Activated CD4-positive, alpha-beta T cell treated with anti-CD3 and anti-CD28 coated beads for 48 hours (primary cell): ENCODE measurements at regions not wholly inside any gene's neighbourhood (a gene's known extent, or its start where the extent isn't known, plus 50 kb on each side); places are given as distances from the start of the nearest gene placed in this dataset.
"Not testable (repeated sequence)": the region's sequence is repeated elsewhere in the genome, so short reads cannot be mapped to it uniquely, and the experiment has no call there.

Experiments used
- DNase-seq: peaks from one replicate; pipeline ENCODE4 v3.0.0-alpha.2; 2020

- no peak for DNase-seq
Observed at GRCh38 chr10:3331187-3331586, 158.6 kb upstream of the PITRM1 start.

DNA sequence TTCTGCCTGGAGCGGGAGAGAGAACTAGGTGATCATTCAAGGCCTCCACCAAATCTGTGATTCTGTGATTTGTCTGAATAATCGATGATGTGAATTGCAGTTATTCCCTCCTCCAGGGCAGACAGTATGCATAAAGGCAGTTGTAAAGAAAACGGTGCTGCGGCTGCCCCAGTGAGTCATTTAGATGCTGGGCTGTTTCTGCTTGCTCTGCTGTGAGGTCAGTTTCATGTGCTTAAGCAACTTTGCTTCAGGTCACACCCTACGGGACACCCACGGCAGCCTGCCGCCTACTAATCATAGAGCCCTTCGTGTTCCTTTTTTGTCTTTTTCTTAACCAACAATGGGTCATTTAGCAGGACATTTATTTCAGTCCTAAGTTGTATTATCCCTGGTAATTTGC lies 158.1 kb upstream of the PITRM1 start:
- DNase-seq, result peak; percentile 9

DNA sequence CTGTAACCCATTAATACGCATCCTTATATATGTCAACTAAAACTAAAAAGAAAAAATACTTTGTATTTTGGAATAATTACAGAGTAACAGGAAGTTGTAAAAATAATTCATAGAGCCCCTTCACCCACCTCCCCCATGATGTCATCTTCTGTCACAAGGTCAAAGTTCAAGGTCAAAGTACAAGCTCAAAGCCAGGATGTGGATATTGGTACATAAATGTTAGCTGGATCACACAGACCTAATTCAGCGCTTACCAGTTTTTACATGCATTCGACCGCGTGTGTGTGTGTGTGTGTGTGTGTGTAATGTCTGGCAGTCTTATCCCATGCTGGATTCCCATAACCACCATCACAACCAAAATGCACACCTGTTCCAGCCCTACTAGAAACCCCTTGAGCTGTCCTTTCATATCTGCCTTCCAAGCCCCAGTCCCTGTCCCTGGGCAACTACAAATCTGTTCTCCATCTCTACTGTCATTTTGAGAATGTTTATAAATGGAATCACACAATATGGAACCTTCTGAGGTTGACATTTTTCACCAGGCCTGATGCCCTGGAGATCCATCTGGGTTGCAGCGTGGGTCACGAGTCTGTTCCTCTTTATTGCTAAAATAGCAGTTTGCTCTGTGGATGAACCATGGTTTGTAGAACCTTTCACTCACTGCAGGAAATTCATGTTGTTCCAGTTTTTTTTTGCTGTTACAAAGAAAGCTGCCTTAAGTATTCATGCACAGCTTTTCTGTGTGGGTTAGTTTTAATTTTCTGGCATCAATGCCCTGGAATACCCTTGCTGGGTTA lies 153.6 kb upstream of the PITRM1 start:
- DNase-seq, result no peak

GRCh38 chr10:3324612-3325038 lies 152.0 kb upstream of the PITRM1 start:
- DNase-seq, result no peak

DNA sequence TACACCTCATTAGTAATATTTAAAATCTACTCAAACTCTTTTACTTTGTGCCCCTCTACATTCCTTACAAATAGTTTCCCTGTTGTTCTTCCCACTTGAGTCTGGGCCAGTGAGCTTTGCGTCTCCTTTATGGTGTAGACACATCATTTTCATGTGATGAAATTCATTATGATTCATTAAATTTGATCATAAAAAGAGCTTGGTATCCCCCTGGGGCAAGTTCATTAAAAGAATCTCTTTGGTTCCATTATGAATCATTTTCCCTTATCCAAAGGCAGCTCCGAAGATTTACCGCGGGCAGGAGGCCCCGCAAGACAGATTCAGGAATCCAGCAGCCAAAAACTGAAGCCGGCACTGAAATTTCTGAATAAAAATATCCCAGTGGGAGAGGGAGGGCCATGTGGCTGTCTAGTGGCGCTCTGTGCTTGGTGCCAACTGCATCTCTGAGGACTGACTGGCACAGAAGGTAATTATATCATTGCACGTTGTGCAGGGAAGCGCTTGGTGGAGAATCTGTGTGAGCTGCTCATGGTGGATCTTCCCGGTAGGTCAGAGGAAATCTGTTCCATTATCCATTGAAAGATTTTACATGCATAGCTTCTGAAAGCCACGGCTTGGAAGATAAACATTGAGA lies 151.4 kb upstream of the PITRM1 start:
- no peak for DNase-seq

DNA sequence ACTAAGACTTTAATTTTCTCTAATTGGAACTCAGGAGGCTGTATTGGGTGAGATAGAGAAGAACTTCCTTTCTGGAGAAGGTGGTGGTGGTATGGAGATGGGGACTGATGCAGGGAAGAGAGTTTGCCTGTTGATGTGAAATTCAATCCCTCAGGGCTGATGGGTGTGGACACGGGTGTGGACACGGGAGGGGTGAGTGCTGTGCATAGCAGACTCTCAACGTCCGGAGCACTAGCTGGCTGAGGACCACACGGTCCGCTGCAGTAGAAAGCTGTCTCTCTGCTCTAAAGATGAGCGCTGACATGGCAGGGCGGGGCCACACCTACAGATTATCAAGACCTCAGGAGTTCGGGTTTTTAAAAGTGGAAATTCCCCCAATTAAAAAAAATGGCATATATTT lies 148.5 kb upstream of the PITRM1 start:
- no peak for DNase-seq

- DNase-seq, result no peak
Observed at GRCh38 chr10:3319811-3320226, 147.2 kb upstream of the PITRM1 start.

DNA sequence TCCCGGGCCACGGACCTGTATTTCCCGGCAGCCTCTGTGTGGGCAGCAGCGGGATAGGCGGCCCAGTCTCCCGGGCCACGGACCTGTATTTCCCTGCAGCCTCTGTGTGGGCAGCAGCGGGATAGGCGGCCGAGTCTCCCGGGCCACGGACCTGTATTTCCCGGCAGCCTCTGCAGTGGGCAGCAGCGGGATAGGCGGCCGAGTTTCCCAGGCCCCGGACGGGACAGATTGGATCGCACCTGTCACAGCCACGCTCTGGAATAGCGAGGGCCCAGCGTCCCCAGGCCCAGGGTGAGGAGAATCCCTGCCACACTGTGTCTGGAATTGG lies 145.9 kb upstream of the PITRM1 start:
- DNase-seq, result not testable (repeated sequence)

DNA sequence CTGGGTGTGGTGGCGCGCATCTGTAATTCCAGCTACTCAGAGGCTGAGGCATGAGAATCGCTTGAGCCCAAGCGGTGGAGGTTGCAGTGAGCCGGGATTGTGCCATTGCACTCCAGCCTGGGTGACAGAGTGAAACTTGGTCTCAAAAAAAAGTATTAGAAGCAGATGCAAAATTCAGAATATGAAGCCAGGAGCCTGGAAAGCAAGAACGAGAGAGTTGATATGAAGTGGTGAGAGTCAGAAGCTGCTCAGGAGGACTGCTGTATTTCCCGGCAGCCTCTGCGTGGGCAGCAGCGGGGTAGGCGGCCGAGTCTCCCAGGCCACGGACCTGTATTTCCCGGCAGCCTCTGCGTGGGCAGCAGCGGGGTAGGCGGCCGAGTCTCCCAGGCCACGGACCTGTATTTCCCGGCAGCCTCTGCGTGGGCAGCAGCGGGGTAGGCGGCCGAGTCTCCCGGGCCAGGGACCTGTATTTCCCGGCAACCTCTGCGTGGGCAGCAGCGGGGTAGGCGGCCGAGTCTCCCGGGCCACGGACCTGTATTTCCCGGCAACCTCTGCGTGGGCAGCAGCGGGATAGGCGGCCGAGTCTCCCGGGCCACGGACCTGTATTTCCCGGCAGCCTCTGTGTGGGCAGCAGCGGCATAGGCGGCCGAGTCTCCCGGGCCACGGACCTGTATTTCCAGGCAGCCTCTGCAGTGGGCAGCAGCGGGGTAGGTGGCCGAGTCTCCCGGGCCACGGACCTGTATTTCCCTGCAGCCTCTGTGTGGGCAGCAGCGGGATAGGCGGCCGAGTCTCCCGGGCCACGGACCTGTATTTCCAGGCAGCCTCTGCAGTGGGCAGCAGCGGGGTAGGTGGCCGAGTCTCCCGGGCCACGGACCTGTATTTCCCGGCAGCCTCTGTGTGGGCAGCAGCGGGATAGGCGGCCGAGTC lies 145.2 kb upstream of the PITRM1 start:
- DNase-seq, result not testable (repeated sequence)

DNA sequence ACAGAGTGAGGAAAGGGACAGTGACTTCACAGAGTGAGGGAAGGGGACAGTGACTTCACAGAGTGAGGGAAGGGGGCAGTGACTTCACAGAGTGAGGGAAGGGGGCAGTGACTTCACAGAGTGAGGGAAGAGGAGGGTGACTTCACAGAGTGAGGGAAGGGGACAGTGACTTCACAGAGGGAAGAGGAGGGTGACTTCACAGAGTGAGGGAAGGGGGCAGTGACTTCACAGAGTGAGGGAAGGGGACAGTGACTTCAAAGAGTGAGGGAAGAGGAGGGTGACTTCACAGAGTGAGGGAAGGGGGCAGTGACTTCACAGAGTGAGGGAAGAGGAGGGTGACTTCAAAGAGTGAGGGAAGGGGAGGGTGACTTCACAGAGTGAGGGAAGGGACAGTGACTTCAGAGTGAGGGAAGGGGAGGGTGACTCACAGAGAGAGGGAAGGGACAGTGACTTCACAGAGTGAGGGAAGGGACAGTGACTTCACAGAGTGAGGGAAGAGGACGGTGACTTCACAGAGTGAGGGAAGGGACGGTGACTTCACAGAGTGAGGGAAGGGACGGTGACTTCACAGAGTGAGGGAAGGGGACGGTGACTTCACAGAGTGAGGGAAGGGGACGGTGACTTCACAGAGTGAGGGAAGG lies 142.0 kb upstream of the PITRM1 start:
- DNase-seq, result not testable (repeated sequence)

- not testable (repeated sequence) for DNase-seq
Observed at GRCh38 chr10:3313784-3314444, 141.3 kb upstream of the PITRM1 start.

DNA sequence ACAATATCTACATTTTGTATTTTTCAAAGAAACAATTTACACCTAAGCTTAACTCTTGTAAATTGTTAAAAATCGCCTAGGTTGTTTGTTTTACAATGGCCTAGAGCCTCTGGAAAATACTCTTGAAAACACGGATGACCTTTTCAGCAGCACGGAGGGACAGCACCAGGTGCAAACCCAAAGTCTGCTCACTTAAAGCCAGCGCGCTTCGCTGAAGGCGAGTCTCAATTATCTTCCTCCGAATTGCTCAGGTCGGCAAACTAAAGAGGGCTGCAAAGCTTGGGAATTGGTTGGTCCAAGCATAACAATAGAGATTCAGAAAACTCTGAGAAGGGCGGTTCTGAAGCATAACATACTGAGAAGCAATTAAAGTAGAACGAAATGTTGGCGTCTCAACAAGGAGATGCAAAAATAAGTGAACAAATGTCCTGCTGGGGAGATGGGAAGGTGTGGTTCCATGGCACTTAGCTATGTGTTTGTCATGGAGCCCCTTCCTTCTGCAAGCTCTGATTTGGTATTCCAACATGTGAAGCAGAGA lies 139.9 kb upstream of the PITRM1 start:
- no peak for DNase-seq

GRCh38 chr10:3310016-3310784 lies 137.6 kb upstream of the PITRM1 start:
- no peak for DNase-seq

- no peak for DNase-seq
Observed at GRCh38 chr10:3306050-3306449, 133.5 kb upstream of the PITRM1 start.

GRCh38 chr10:3295582-3296151 lies 123.1 kb upstream of the PITRM1 start:
- no peak for DNase-seq

- DNase-seq, result no peak
Observed at GRCh38 chr10:3294919-3295581, 122.5 kb upstream of the PITRM1 start.

DNA sequence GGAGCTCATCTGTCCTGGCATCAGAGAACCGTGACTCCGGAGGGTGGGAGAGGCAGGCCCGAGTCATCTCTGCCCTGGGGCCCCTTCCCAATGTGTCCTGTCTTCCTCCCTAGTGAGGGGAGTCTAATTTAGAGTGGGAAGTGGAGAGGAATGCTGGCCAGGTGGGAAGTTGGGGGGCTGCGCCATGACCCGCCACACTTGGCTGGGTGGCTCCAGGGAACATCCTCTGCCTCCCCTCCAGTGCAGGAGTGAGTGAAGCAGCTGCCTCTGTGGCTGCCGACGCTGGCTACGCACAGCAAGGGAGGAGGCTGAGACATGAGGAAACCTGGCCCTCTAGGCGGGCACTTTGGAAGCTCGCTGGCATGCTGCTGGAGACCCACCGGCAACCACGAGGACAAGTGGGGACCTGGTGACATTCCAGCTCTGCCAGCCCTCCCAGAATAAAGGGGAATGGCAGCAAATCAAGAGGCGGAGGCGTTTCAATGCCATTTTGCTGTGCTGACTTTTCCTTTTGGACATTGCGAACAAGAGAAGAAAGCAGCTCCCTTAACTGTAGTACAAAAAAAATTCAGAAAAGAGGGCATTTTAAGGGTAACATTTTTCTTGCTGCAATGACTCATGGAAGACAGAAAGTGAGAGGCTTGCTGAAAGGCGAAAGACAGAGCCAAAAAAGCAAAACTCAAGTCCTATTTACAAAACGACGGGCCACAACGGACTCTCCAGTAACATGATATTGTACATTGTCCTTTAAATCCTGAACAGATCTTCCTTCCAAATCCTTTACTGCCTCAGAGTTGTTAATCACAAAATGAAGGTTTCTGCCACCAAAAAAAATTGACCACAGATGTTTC lies 121.2 kb upstream of the PITRM1 start:
- no peak for DNase-seq

GRCh38 chr10:3292636-3293035 lies 120.1 kb upstream of the PITRM1 start:
- no peak for DNase-seq

DNA sequence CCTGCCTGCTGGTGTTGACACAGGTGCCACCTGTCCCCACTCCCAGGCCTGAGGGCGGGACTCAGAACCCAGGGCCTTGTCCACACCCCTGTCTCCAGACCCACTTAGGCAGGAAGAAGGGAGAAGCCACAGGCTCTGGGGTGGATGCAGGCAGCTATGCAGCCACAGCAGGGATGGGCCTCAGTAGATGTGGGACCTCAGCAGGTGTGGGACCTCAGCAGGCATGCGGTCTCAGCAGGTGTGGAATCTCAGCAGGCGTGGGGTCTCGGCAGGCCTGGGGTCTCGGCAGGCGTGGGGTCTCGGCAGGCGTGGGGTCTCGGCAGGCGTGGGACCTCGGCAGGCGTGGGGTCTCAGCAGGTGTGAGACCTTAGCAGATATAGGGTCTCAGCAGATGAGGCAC lies 118.0 kb upstream of the PITRM1 start:
- no peak for DNase-seq
